22Rv1 (cell line): ENCODE measurements at regions not wholly inside any gene's neighbourhood (a gene's known extent, or its start where the extent isn't known, plus 50 kb on each side); places are given as distances from the start of the nearest gene placed in this dataset.
A peak's percentile ranks its signal among the peaks of the same experiment; 100 is the strongest.

Experiments
- H3K27ac ChIP-seq: fragments of 450-650 bp; 2 replicates; pipeline ENCODE4 v1.5.1; 2017
- ZFX ChIP-seq: fragments of 450-650 bp; IDR thresholded peaks from 2 replicates; pipeline ENCODE4 v1.6.1; 2017; ENCODE audit warnings: antibody characterized with exemption, borderline replicate concordance
- TF ChIP-seq, protein P1 (sequence below): fragments of 450-650 bp; IDR thresholded peaks from 2 replicates; pipeline ENCODE4 v1.5.1; 2017; ENCODE audit warnings: mild to moderate bottlenecking

GRCh38 chr6:90703336-90703735 is 116.5 kb upstream of the MAP3K7 start:
- no peak for TF ChIP-seq ZFX
- TF ChIP-seq, protein P1, sequence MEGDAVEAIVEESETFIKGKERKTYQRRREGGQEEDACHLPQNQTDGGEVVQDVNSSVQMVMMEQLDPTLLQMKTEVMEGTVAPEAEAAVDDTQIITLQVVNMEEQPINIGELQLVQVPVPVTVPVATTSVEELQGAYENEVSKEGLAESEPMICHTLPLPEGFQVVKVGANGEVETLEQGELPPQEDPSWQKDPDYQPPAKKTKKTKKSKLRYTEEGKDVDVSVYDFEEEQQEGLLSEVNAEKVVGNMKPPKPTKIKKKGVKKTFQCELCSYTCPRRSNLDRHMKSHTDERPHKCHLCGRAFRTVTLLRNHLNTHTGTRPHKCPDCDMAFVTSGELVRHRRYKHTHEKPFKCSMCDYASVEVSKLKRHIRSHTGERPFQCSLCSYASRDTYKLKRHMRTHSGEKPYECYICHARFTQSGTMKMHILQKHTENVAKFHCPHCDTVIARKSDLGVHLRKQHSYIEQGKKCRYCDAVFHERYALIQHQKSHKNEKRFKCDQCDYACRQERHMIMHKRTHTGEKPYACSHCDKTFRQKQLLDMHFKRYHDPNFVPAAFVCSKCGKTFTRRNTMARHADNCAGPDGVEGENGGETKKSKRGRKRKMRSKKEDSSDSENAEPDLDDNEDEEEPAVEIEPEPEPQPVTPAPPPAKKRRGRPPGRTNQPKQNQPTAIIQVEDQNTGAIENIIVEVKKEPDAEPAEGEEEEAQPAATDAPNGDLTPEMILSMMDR = no peak
- no peak overlapping the region for H3K27ac ChIP-seq

- H3K27ac ChIP-seq = no peak overlapping the region
- TF ChIP-seq, protein P1 = no peak
- TF ChIP-seq ZFX = no peak
Measured at GRCh38 chr6:90701926-90702325, 115.1 kb upstream of the MAP3K7 start.

- no peak overlapping the region for H3K27ac ChIP-seq
- TF ChIP-seq ZFX = no peak
- TF ChIP-seq, protein P1 = no peak
Measured at GRCh38 chr6:90701146-90701781, 114.4 kb upstream of the MAP3K7 start.

- TF ChIP-seq, protein P1 = no peak
- no peak for TF ChIP-seq ZFX
- no peak overlapping the region for H3K27ac ChIP-seq
Measured at GRCh38 chr6:90695316-90695715, 108.4 kb upstream of the MAP3K7 start.

DNA sequence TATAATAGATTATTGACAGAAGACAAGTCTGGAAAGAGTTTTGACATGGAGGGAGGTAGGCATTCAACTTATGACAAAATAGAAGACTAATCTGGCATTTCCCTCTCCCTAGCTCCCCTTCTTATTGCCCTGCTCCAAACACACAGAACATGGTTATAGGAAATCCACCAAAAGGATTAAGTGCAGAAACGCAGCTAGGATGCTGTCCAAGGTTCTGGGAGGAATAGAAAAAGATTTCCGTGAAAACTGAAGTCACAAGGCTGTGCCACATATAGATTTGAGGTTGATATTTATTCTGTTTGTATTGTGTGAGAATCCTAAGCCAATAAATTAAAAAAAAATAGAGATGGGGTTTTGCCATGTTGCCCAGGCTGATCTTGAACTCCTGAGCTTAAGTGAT is 107.9 kb upstream of the MAP3K7 start:
- no peak overlapping the region for H3K27ac ChIP-seq
- no peak for TF ChIP-seq ZFX
- TF ChIP-seq, protein P1 = no peak

DNA sequence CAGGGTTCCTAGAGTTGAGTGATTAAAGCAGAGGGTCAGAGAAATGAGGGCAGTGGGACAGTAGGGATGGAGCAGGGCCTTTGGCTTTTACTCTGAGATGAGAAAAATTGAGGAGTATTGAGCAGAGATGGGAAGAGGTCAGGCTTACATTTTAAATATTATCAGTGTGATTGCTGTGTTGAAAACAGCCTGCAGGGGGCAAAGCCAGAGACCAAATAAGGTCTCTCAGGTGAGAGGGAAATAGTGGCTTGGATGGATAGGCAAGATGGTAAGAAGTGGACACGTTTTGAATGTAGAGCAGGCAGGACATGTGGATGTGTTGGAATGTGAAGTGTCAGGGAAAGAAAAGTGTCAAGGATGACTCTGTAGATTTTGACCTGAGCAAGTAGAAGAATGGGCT is 105.0 kb upstream of the MAP3K7 start:
- TF ChIP-seq, protein P1 = peak; percentile 48
- no peak for TF ChIP-seq ZFX
- no peak overlapping the region for H3K27ac ChIP-seq

DNA sequence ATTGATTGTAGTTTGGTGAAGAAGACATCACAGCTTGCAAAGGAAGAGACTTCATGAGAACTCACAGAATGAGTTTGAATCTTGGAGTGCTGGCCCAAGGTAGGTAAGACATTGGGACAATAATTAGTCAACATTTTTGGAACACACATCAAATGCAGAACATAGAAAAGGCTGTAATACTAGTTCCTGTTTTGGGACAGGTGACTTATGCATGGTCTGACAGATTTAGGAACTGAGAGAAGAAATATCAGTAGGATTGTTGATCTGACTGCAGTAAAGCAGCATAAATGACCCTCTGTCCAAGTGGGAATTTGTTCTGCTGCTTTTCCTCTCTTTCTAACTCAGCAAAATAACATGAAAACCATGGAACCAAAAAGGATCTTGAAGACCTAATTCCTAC is 102.3 kb upstream of the MAP3K7 start:
- TF ChIP-seq ZFX = no peak
- TF ChIP-seq, protein P1 = no peak

More for the DNA sequence above, 102.3 kb upstream of the MAP3K7 start:
- H3K27ac ChIP-seq = no peak overlapping the region
